SU-DHL-6 (cell line): ENCODE measurements at regions not wholly inside any gene's neighbourhood (a gene's known extent, or its start where the extent isn't known, plus 50 kb on each side); places are given as distances from the start of the nearest gene placed in this dataset.

ENCODE experiments used
- EZH2phosphoT487 ChIP-seq: fragments of 200-600 bp; sonication (generic), shearing (Covaris generic); conservative IDR thresholded peaks from 2 replicates; pipeline ENCODE4 v1.6.1; 2018; ENCODE audit warnings: mild to moderate bottlenecking, antibody characterized with exemption, low read length, moderate library complexity, mixed read lengths
- TF ChIP-seq, protein P1 (sequence below): fragments of 200-600 bp; sonication (generic); IDR thresholded peaks from one replicate; pipeline ENCODE4 v1.5.1; 2017; ENCODE audit warnings: antibody characterized with exemption, mild to moderate bottlenecking, low read length, moderate library complexity; ENCODE audit not compliant: insufficient read depth, poor library complexity, severe bottlenecking

- TF ChIP-seq, protein P1, sequence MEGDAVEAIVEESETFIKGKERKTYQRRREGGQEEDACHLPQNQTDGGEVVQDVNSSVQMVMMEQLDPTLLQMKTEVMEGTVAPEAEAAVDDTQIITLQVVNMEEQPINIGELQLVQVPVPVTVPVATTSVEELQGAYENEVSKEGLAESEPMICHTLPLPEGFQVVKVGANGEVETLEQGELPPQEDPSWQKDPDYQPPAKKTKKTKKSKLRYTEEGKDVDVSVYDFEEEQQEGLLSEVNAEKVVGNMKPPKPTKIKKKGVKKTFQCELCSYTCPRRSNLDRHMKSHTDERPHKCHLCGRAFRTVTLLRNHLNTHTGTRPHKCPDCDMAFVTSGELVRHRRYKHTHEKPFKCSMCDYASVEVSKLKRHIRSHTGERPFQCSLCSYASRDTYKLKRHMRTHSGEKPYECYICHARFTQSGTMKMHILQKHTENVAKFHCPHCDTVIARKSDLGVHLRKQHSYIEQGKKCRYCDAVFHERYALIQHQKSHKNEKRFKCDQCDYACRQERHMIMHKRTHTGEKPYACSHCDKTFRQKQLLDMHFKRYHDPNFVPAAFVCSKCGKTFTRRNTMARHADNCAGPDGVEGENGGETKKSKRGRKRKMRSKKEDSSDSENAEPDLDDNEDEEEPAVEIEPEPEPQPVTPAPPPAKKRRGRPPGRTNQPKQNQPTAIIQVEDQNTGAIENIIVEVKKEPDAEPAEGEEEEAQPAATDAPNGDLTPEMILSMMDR, result no peak
- TF ChIP-seq EZH2phosphoT487, result no peak
Measured at GRCh38 chr6:1126036-1126435, 185.9 kb upstream of the FOXQ1 start.
